ENCODE measurements at regions not wholly inside any gene's neighbourhood (a gene's known extent, or its start where the extent isn't known, plus 50 kb on each side); places are given as distances from the start of the nearest gene placed in this dataset.
"Not testable (repeated sequence)": the region's sequence is repeated elsewhere in the genome, so short reads cannot be mapped to it uniquely, and the experiment has no call there.

GRCh38 chr7:91405873-91406272, 141.6 kb downstream of the FZD1 start:
- DNase-seq (ENCODE audit: low read depth) = not testable (repeated sequence)

- DNase-seq (ENCODE audit: low read depth) = no peak
Observed at GRCh38 chr7:91407942-91408341, 143.7 kb downstream of the FZD1 start.

- DNase-seq (ENCODE audit: low read depth) = no peak
Observed at GRCh38 chr7:91408388-91409154, 144.3 kb downstream of the FZD1 start.

- peak; percentile 42 for DNase-seq (ENCODE audit: low read depth)
Observed at GRCh38 chr7:91411060-91411459, 146.8 kb downstream of the FZD1 start.

GRCh38 chr7:91412298-91412697, 148.1 kb downstream of the FZD1 start:
- no peak for DNase-seq (ENCODE audit: low read depth)

- DNase-seq (ENCODE audit: low read depth) = no peak
Observed at GRCh38 chr7:91414734-91415133, 150.5 kb downstream of the FZD1 start.

- DNase-seq (ENCODE audit: low read depth) = no peak
Observed at GRCh38 chr7:91416155-91416865, 152.1 kb downstream of the FZD1 start.

GRCh38 chr7:91420606-91421005, 156.4 kb downstream of the FZD1 start:
- no peak for DNase-seq (ENCODE audit: low read depth)

- DNase-seq (ENCODE audit: low read depth) = no peak
Observed at GRCh38 chr7:91421018-91421417, 156.8 kb downstream of the FZD1 start.

- DNase-seq (ENCODE audit: low read depth) = no peak
Observed at GRCh38 chr7:91424371-91424770, 160.1 kb downstream of the FZD1 start.

GRCh38 chr7:91425149-91425548, 160.9 kb downstream of the FZD1 start:
- DNase-seq (ENCODE audit: low read depth) = no peak

- no peak for DNase-seq (ENCODE audit: low read depth)
Observed at GRCh38 chr7:91427051-91427450, 162.8 kb downstream of the FZD1 start.

GRCh38 chr7:91431601-91432000, 167.4 kb downstream of the FZD1 start:
- DNase-seq (ENCODE audit: low read depth) = peak; percentile 48

GRCh38 chr7:91434836-91435235, 170.6 kb downstream of the FZD1 start:
- DNase-seq (ENCODE audit: low read depth) = peak; percentile 73

GRCh38 chr7:91435381-91436059, 171.3 kb downstream of the FZD1 start:
- peak; percentile 55 for DNase-seq (ENCODE audit: low read depth)

GRCh38 chr7:91436655-91437054, 172.4 kb downstream of the FZD1 start:
- DNase-seq (ENCODE audit: low read depth) = no peak

- not testable (repeated sequence) for DNase-seq (ENCODE audit: low read depth)
Observed at GRCh38 chr7:91440198-91440597, 176.0 kb downstream of the FZD1 start.

- no peak for DNase-seq (ENCODE audit: low read depth)
Observed at GRCh38 chr7:91443862-91444261, 179.6 kb downstream of the FZD1 start.

- DNase-seq (ENCODE audit: low read depth) = no peak
Observed at GRCh38 chr7:91446819-91447218, 182.6 kb downstream of the FZD1 start.

GRCh38 chr7:91455411-91455810, 191.2 kb downstream of the FZD1 start:
- no peak for DNase-seq (ENCODE audit: low read depth)

GRCh38 chr7:91457208-91457607, 193.0 kb downstream of the FZD1 start:
- no peak for DNase-seq (ENCODE audit: low read depth)

GRCh38 chr7:91459539-91459938, 195.3 kb downstream of the FZD1 start:
- no peak for DNase-seq (ENCODE audit: low read depth)

GRCh38 chr7:91462316-91462715, 198.1 kb downstream of the FZD1 start:
- no peak for DNase-seq (ENCODE audit: low read depth)

All from fibroblast of gingiva (primary cell).